Bronchial epithelial cell (primary cell): ENCODE measurements at regions not wholly inside any gene's neighbourhood (a gene's known extent, or its start where the extent isn't known, plus 50 kb on each side); places are given as distances from the start of the nearest gene placed in this dataset.

Experiments
- DNase-seq: peaks from one replicate; pipeline ENCODE4 v3.0.0-alpha.2; 2010; ENCODE audit warnings: low read depth
- FAIRE-seq: peaks from 2 replicates; lab custom pipeline; 2011; peaks lifted over from hg19 to GRCh38; lab: Jason Lieb, UNC
- H3K27me3 ChIP-seq: 2 replicates; pipeline ENCODE4 v1.5.1; 2011; ENCODE audit warnings: low read length; ENCODE audit not compliant: control insufficient read depth, insufficient read depth
- H3K36me3 ChIP-seq: 2 replicates; pipeline ENCODE4 v1.5.1; 2011; ENCODE audit warnings: low read length; ENCODE audit not compliant: control insufficient read depth, insufficient read depth
- H3K4me3 ChIP-seq: 2 replicates; pipeline ENCODE4 v1.5.1; 2011; ENCODE audit warnings: mild to moderate bottlenecking, low read depth, low read length, control low read depth
- CTCF ChIP-seq: IDR thresholded peaks from 2 replicates; pipeline ENCODE4 v1.5.1; 2011; ENCODE audit warnings: mild to moderate bottlenecking, moderate library complexity, low read length, control low read depth, inconsistent platforms; ENCODE audit not compliant: insufficient read depth, severe bottlenecking

GRCh38 chr5:32991421-32991815 is 280.3 kb downstream of the NPR3 start:
- TF ChIP-seq CTCF: no peak
- Histone ChIP-seq H3K27me3 (no peaks in the 10 kb centered on the region), H3K4me3 (peak overlapping the region; percentile 3), H3K36me3 (no peaks in the 10 kb centered on the region)
- FAIRE-seq (no peak), DNase-seq (peak; percentile 79)

- Histone ChIP-seq H3K36me3 (no peaks in the 10 kb centered on the region), H3K4me3 (no peak overlapping the region), H3K27me3 (no peaks in the 10 kb centered on the region)
- no peak for DNase-seq
- no peak for FAIRE-seq
- TF ChIP-seq CTCF: no peak
Measured at GRCh38 chr5:32996336-32996735, 285.2 kb downstream of the NPR3 start.

- Histone ChIP-seq H3K27me3 (no peaks in the 10 kb centered on the region), H3K4me3 (no peak overlapping the region), H3K36me3 (no peaks in the 10 kb centered on the region)
- TF ChIP-seq CTCF: no peak
- no peak for FAIRE-seq
- DNase-seq: peak; percentile 97
Measured at GRCh38 chr5:33008751-33009418, 297.8 kb downstream of the NPR3 start.

GRCh38 chr5:33010846-33011245 is 299.7 kb downstream of the NPR3 start:
- DNase-seq: no peak

GRCh38 chr5:33011801-33012200 is 300.7 kb downstream of the NPR3 start:
- Histone ChIP-seq H3K4me3 (no peak overlapping the region), H3K27me3 (no peaks in the 10 kb centered on the region), H3K36me3 (no peaks in the 10 kb centered on the region)
- FAIRE-seq (no peak), DNase-seq (no peak)
- TF ChIP-seq CTCF: no peak

More at GRCh38 chr5:33010846-33011245, 299.7 kb downstream of the NPR3 start:
- no peak overlapping the region for H3K4me3 ChIP-seq
- H3K27me3 ChIP-seq: no peaks in the 10 kb centered on the region
- TF ChIP-seq CTCF: no peak
- no peak for FAIRE-seq
- no peaks in the 10 kb centered on the region for H3K36me3 ChIP-seq

- no peak for FAIRE-seq
- H3K4me3 ChIP-seq: no peak overlapping the region
- H3K36me3 ChIP-seq: no peaks in the 10 kb centered on the region
- peak; percentile 33 for DNase-seq
- H3K27me3 ChIP-seq: no peaks in the 10 kb centered on the region
- TF ChIP-seq CTCF: no peak
Measured at GRCh38 chr5:33023649-33024048, 312.5 kb downstream of the NPR3 start.
